ENCODE measurements at regions not wholly inside any gene's neighbourhood (a gene's known extent, or its start where the extent isn't known, plus 50 kb on each side); places are given as distances from the start of the nearest gene placed in this dataset.

DNA sequence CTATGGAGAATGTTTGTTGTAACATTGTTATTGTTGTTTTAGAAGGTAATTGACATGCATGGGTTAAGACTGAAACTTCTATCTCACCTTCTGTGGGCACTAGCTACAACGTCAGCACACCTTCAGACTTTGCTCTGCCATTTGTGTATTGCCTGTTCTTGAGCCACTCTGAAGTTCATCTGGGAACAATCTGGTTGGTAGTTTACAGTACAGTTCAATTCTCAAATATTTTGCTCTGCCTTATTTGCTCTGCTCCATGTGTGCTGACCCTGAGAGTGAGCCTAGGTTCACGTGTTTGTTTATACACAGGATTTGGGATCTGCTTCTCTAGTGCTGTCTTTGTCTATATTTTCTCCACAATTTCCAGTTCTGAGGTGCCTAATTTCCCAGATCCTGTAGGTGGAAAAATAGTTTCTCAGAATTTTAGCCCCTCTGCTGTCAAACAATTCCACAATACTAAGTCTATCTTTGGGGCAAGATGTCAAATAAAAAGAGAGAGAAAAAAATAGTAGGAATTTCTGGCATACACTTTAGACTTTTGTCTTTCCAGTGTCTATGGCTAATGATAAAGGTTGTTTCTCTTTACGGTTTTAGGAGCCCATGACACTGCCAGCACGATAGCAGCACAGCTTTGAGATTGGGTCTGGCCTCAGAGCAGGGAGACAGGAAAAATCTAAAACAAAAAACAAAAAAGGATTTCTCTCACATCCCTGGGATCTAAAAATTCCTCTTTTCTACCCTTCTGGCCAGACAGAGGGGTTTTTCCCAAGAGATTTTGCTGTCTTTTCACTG lies 721.4 kb downstream of the VGLL3 start:
- TF ChIP-seq, protein P1, sequence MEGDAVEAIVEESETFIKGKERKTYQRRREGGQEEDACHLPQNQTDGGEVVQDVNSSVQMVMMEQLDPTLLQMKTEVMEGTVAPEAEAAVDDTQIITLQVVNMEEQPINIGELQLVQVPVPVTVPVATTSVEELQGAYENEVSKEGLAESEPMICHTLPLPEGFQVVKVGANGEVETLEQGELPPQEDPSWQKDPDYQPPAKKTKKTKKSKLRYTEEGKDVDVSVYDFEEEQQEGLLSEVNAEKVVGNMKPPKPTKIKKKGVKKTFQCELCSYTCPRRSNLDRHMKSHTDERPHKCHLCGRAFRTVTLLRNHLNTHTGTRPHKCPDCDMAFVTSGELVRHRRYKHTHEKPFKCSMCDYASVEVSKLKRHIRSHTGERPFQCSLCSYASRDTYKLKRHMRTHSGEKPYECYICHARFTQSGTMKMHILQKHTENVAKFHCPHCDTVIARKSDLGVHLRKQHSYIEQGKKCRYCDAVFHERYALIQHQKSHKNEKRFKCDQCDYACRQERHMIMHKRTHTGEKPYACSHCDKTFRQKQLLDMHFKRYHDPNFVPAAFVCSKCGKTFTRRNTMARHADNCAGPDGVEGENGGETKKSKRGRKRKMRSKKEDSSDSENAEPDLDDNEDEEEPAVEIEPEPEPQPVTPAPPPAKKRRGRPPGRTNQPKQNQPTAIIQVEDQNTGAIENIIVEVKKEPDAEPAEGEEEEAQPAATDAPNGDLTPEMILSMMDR (conservative IDR thresholded peaks at IDR 0.05 in 1 of 2, IDR thresholded peaks at IDR 0.05 in 1 of 2; ENCODE audit: extremely low read depth in 1 of 2, insufficient read depth in 1 of 2, low read depth in 1 of 2, low read length in 2 of 2): no peak
- TF ChIP-seq EZH2 (IDR thresholded peaks at IDR 0.05; ENCODE audit: borderline replicate concordance, low read length): no peak
